ENCODE measurements at regions not wholly inside any gene's neighbourhood (a gene's known extent, or its start where the extent isn't known, plus 50 kb on each side); places are given as distances from the start of the nearest gene placed in this dataset.

- intact Hi-C loops (cut with micrococcal nuclease) = no loop called here
- H3K27me3 ChIP-seq (ENCODE audit: control insufficient read depth in 2 of 2, insufficient read depth in 2 of 2, low read length in 2 of 2) = peaks cover 3 to 5% of the 10 kb centered on the region in 2 experiments
- H3K9ac ChIP-seq (replicated peaks; ENCODE audit: extremely low read depth, insufficient read depth, low read length) = no peak overlapping the region
- TF ChIP-seq POLR2AphosphoS5 (IDR thresholded peaks at IDR 0.05; ENCODE audit: insufficient read depth, low read depth, low read length) = no peak
- TF ChIP-seq MYC (IDR thresholded peaks at IDR 0.05; ENCODE audit: low read depth, low read length) = no peak
- no peaks in the 10 kb centered on the region for H3K36me3 ChIP-seq (ENCODE audit: control insufficient read depth in 2 of 2, extremely low read depth in 1 of 2, insufficient read depth in 2 of 2, low read length in 2 of 2)
- no peaks in the 10 kb centered on the region for H3K9me3 ChIP-seq (replicated peaks; ENCODE audit: control insufficient read depth, insufficient read depth, low read length)
- no peaks in the 10 kb centered on the region for H3K79me2 ChIP-seq (ENCODE audit: control insufficient read depth, insufficient read depth, low read length)
- H3K9me1 ChIP-seq (replicated peaks; ENCODE audit: control insufficient read depth, extremely low read depth, insufficient read depth, low read length) = no peaks in the 10 kb centered on the region
- no peak overlapping the region for H3K4me3 ChIP-seq (replicated peaks in 1 of 3; ENCODE audit: insufficient read depth in 1 of 3, low read depth in 1 of 3, low read length in 3 of 3)
- CTCF ChIA-PET = interaction anchor here (3.6 kb wide), 1 partner anchor 40 kb away, joined by 15 read pairs; no protein-coding TSS in a partner anchor
- H4K20me1 ChIP-seq (replicated peaks; ENCODE audit: control insufficient read depth, extremely low read depth, insufficient read depth, low read length) = no peaks in the 10 kb centered on the region
- no peaks in the 10 kb centered on the region for H3K4me1 ChIP-seq (ENCODE audit: control insufficient read depth, extremely low read depth, insufficient read depth, low read length)
- DNase-seq (ENCODE audit: low read depth, low spot score) (no peak), FAIRE-seq (no peak)
- no peak overlapping the region for H2AFZ ChIP-seq (ENCODE audit: low read depth, low read length)
- no peak overlapping the region for H3K4me2 ChIP-seq (ENCODE audit: insufficient read depth, low read length)
- POLR2A ChIA-PET = no interaction called here
- BruUV-seq (replicated peaks) = no TSS peak
- dilution Hi-C loops (cut with MboI; ENCODE audit: extremely low pct_ligation_motif_present, low sequenced_read_pairs) = no loop called here
- H3K27ac ChIP-seq (ENCODE audit: insufficient read depth, low read depth, low read length) = no peak overlapping the region
These were observed 93.0 kb upstream of the MAFB start for GRCh38 chr20:40782043-40782368.

DNA sequence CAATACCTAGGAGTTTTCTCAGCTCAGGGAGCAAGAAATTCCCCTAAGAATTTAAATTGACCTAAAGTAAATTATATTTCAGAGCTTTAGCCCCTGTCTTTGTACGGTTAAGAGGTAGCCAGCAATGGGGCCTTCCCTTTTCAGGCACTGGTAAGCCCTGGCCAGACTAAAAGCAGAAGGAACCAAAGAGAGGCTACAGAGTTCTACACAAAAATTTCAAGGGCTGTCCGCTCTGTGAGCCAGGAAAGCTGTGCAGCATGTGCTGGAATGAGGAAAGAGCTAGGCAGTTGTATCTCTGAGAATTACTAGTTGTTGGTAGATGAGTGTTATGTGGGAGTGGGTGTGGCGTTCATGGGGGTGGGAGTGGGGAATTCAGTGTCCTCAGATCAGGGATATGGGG, 96.3 kb upstream of the MAFB start:
- Histone ChIP-seq H3K4me3 (replicated peaks in 1 of 3; ENCODE audit: insufficient read depth in 1 of 3, low read depth in 1 of 3, low read length in 3 of 3) (no peak overlapping the region), H3K79me2 (ENCODE audit: control insufficient read depth, insufficient read depth, low read length) (no peaks in the 10 kb centered on the region), H3K9ac (replicated peaks; ENCODE audit: extremely low read depth, insufficient read depth, low read length) (no peak overlapping the region), H3K27ac (ENCODE audit: insufficient read depth, low read depth, low read length) (no peak overlapping the region), H3K27me3 (ENCODE audit: control insufficient read depth in 2 of 2, insufficient read depth in 2 of 2, low read length in 2 of 2) (no peaks in the 10 kb centered on the region), H3K4me1 (ENCODE audit: control insufficient read depth, extremely low read depth, insufficient read depth, low read length) (no peaks in the 10 kb centered on the region), H3K9me3 (replicated peaks; ENCODE audit: control insufficient read depth, insufficient read depth, low read length) (no peaks in the 10 kb centered on the region), H2AFZ (ENCODE audit: low read depth, low read length) (no peak overlapping the region), H4K20me1 (replicated peaks; ENCODE audit: control insufficient read depth, extremely low read depth, insufficient read depth, low read length) (no peaks in the 10 kb centered on the region), H3K36me3 (ENCODE audit: control insufficient read depth in 2 of 2, extremely low read depth in 1 of 2, insufficient read depth in 2 of 2, low read length in 2 of 2) (no peaks in the 10 kb centered on the region), H3K4me2 (ENCODE audit: insufficient read depth, low read length) (no peak overlapping the region), H3K9me1 (replicated peaks; ENCODE audit: control insufficient read depth, extremely low read depth, insufficient read depth, low read length) (no peaks in the 10 kb centered on the region)
- BruUV-seq (replicated peaks) = no TSS peak
- no peak for TF ChIP-seq FOS (IDR thresholded peaks at IDR 0.05; ENCODE audit: borderline replicate concordance, insufficient read depth, low read length)
- TF ChIP-seq MYC (IDR thresholded peaks at IDR 0.05; ENCODE audit: low read depth, low read length) = no peak
- no peak for TF ChIP-seq JUN (IDR thresholded peaks at IDR 0.05; ENCODE audit: borderline replicate concordance, insufficient read depth, insufficient read length, low read depth)
- TF ChIP-seq POLR2AphosphoS5 (IDR thresholded peaks at IDR 0.05; ENCODE audit: insufficient read depth, low read depth, low read length) = no peak
- TF ChIP-seq POLR2A (IDR thresholded peaks at IDR 0.05; ENCODE audit: low read depth, low read length) = no peak
- TF ChIP-seq, protein P1, sequence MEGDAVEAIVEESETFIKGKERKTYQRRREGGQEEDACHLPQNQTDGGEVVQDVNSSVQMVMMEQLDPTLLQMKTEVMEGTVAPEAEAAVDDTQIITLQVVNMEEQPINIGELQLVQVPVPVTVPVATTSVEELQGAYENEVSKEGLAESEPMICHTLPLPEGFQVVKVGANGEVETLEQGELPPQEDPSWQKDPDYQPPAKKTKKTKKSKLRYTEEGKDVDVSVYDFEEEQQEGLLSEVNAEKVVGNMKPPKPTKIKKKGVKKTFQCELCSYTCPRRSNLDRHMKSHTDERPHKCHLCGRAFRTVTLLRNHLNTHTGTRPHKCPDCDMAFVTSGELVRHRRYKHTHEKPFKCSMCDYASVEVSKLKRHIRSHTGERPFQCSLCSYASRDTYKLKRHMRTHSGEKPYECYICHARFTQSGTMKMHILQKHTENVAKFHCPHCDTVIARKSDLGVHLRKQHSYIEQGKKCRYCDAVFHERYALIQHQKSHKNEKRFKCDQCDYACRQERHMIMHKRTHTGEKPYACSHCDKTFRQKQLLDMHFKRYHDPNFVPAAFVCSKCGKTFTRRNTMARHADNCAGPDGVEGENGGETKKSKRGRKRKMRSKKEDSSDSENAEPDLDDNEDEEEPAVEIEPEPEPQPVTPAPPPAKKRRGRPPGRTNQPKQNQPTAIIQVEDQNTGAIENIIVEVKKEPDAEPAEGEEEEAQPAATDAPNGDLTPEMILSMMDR (IDR thresholded peaks at IDR 0.05; ENCODE audit: extremely low read depth in 1 of 2, insufficient read depth in 1 of 2, low read depth in 1 of 2, low read length in 2 of 2) = no peak
- TF ChIP-seq EZH2 (IDR thresholded peaks at IDR 0.05; ENCODE audit: borderline replicate concordance, low read depth, low read length, severe bottlenecking) = no peak
- TF ChIP-seq GATA2 (IDR thresholded peaks at IDR 0.05; ENCODE audit: insufficient read depth, insufficient read length, low read depth, low read length) = no peak
- TF ChIP-seq, protein P2, sequence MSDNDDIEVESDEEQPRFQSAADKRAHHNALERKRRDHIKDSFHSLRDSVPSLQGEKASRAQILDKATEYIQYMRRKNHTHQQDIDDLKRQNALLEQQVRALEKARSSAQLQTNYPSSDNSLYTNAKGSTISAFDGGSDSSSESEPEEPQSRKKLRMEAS (IDR thresholded peaks at IDR 0.05; ENCODE audit: insufficient read depth, insufficient read length) = no peak
- POLR2A ChIA-PET = no interaction called here
- CTCF ChIA-PET = interaction anchor here (1.0 kb wide), 1 partner anchor 12 kb away, joined by 3 read pairs; no protein-coding TSS in a partner anchor
- no peak for DNase-seq (ENCODE audit: low read depth, low spot score)
- dilution Hi-C loops (cut with MboI; ENCODE audit: extremely low pct_ligation_motif_present, low sequenced_read_pairs) = no loop called here
- FAIRE-seq = no peak
- intact Hi-C loops (cut with micrococcal nuclease) = no loop called here
